GM18861 (cell line): ENCODE measurements at regions not wholly inside any gene's neighbourhood (a gene's known extent, or its start where the extent isn't known, plus 50 kb on each side); places are given as distances from the start of the nearest gene placed in this dataset.

Experiments
- ATAC-seq: cut with Tn5 transposase; IDR thresholded peaks from one replicate; pipeline ENCODE4 v1.9.1; 2021; ENCODE audit not compliant: unreplicated experiment

DNA sequence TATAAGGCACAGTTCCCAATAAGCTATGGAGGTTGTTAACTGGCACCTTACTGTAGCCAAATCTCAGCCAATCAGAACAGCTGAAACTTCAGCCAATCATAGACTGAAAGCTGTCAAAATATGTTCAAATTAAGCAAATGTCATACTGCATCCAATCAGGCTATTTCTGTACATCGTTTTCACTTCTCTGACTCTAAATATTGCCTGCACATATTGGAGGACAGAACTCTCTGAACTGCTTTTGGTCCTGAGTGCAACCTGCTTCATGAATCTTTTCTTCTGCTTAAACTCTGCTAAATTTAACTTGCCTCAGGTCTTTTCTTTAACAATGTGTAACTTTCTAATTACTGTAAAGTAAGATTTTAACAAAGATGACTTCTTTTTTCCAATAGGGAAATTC is 1198.9 kb upstream of the PCDH7 start:
- ATAC-seq: no peak

DNA sequence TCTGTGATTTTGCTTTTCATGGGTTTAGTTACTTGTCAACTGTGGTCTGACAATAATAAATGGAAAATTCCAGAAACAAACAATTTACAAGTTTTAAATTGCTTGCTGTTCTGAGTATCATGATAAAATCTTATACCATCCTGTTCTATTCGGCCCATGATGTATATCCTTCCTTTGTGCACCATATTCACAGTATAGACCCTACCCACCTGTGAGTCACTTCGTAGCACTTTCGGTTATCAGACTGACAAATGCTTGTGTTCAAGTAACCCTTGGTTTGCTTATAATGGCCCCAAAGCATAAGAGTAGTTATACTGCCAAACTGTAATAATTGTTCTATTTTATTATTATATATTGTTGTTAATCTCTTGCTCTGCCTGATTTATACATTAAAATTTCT is 1183.4 kb upstream of the PCDH7 start:
- ATAC-seq: no peak

GRCh38 chr4:29538889-29539646 is 1181.1 kb upstream of the PCDH7 start:
- no peak for ATAC-seq

DNA sequence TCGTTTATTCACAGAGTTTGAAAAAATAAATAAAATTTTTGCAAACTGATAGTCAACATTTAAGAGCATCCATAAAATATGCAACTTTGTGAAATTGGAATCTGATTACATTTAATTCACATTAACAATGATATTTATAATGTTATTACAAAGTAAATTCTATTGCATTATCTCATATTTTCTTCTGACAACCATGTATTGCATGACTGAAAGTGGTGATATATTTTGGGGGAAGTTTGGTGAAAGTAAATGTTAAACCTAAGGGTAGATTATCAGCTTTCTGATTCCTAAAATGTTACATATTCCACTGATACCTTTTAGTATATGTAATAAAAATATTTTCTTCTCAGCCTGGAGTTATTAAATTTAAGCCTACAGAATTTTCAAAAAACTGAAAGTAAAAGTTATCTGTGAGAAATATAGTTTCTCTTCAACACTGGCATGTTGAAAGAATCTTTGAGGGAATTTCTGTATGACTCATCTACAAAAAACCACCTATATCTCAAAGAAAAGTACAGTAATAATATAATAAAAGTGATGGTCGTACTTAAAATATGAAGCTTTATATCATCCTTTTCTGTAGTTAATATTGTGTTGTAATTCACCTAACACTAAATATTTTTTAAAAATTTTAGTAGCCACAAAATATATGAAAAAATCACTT is 1179.6 kb upstream of the PCDH7 start:
- ATAC-seq: peak; percentile 56

DNA sequence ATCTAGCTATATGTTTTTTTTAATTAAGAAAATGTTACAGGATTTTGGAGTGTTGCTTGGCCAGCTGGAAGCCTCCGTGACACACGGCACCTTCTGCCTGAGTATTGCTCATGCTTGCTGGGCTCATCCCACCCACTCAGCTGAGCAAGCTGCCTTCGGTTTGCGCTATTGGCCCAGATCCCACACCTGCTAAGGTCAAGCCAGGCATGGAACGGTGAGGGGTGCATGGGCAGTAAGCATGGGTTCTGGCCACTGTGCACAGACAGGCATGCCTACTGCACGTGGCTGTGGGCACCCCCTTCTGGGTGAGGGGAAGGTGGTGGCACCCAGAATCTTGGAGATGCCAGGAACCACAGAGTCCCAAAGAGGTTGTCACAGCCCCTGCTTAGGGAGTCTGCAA is 1178.4 kb upstream of the PCDH7 start:
- ATAC-seq: no peak

DNA sequence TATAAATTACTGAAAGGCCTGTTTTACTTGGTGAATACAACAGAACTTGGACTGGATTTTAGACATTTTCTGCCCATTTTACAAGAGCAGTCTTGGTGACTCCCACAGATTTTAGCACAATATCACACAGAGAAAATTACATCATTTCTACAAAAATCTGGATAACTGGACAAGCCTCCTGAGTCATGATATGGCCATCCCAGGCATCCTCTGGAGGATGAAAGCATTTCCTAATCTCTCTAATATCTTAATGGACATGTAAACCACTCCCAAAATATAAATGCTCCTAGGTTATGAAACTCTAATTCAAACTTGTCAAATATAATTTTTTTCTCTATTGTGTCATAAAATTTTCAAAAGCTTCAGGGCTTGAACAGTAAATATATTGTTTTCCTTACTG is 1170.8 kb upstream of the PCDH7 start:
- ATAC-seq: no peak

GRCh38 chr4:29551821-29552220 is 1168.3 kb upstream of the PCDH7 start:
- ATAC-seq: no peak

DNA sequence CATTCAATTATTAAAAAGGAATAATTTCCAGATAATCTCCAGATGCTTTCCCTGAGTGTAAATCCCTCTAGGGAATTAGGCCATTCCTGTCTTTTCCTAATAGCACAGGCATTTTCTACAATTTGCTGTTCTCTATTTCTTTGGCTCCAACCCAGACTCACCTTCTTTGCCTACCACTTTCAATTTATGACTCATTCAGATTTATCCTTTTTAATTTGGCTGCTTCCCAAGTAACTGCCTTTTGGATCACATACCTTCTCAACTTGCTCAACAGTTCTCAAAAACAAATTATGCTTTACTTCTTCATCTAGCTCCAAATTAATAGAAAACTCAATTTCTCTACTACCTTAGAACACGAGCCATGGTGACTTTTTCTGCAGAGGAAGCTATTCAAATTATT is 1166.3 kb upstream of the PCDH7 start:
- no peak for ATAC-seq

GRCh38 chr4:29558789-29559188 is 1161.4 kb upstream of the PCDH7 start:
- ATAC-seq: no peak

DNA sequence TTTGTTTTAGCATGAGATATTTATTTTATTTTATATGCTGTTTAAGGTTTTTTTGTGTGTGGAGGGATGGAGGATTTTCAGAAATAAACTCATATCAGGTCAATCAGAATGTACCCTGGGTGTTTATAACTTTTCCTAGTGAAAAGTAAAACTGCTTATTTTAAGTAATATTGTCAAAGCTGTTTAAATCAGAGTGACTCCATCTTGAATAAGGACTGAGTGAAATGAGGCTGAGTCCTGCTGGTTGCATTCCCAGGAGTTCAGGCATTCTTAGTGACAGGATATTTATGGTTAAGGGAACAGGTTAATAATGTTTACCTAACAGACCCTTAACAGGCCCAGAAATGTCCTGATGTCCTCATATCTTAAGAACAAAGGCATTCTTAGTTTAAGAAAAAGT is 1160.9 kb upstream of the PCDH7 start:
- no peak for ATAC-seq

DNA sequence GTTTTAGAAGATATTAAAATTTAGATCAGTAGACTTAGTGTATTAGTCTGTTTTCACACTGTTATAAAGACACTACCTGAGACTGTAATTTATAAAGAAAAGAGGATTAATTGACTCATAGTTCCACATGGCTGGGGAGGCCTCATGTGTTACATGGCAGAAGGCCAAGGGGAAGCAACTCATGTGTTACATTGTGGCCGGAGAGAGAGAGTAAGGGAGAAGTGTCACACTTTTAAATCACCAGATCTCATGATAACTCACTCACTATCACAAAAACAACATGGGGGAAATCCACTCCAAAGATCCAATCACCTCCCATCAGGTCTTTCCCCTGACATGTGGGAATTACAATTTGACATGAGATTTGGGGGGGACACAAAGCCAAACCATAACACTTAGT is 1159.7 kb upstream of the PCDH7 start:
- ATAC-seq: no peak

GRCh38 chr4:29565256-29565655 is 1154.9 kb upstream of the PCDH7 start:
- ATAC-seq: no peak

DNA sequence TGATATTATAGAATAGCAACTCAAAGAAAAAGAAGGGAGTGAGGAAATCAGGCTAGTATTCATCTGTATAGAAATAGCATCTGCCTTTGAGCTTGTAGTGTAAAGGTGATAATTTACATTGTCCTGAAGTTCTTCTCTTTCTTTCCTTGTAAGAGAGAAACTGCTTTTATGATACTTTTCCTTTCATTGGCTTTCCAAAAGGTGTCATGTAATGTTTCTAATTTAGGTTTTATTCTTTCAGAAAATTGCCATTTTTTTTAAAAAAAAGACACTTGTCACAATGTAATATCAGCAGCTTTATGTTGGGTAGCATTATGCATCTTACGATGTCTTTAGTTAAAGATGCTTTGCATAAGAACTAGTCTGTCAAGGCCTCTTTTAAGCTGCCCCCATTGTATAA is 1153.8 kb upstream of the PCDH7 start:
- ATAC-seq: no peak

DNA sequence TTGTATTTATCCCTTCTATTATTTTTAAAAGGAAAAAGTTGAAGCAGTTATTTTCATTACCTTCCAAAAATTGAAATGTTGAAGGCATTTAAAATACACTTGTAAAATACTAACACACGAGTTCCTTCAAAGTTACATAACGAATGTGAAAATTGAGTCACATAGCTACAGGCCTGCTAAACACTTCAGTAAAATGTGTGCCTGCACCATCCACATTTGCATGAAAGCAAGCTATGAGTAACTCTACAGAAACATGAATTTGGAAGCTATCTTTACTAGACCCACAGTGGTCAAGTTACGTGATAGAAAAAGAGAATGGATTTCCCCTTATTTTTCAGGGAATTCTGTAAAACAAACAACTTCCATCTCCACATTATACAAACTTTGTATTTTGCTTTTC is 1148.8 kb upstream of the PCDH7 start:
- ATAC-seq: no peak

- ATAC-seq: no peak
Observed at GRCh38 chr4:29578329-29578728, 1141.8 kb upstream of the PCDH7 start.

- ATAC-seq: no peak
Observed at GRCh38 chr4:29581457-29581856, 1138.7 kb upstream of the PCDH7 start.

DNA sequence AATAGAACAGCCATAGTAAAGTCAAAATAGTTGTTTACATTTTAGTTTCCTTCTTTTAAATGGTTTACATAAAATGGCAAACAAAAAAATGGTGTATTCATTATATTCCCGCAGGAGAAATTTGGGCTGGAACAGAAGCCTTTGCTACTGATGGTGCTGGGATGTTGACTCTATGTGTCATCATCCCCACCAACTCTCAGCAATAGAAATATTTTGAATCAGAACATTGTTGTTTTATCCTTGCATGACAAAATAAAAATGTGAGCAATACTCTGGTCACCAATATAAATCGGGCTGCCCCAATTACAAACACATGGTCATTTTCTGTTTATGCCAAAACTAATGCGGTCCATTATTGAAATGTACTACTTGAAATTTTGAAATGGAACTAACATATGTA is 1131.6 kb upstream of the PCDH7 start:
- ATAC-seq: no peak

- ATAC-seq: no peak
Observed at GRCh38 chr4:29596228-29596627, 1123.9 kb upstream of the PCDH7 start.

- ATAC-seq: no peak
Observed at GRCh38 chr4:29619168-29619567, 1101.0 kb upstream of the PCDH7 start.

DNA sequence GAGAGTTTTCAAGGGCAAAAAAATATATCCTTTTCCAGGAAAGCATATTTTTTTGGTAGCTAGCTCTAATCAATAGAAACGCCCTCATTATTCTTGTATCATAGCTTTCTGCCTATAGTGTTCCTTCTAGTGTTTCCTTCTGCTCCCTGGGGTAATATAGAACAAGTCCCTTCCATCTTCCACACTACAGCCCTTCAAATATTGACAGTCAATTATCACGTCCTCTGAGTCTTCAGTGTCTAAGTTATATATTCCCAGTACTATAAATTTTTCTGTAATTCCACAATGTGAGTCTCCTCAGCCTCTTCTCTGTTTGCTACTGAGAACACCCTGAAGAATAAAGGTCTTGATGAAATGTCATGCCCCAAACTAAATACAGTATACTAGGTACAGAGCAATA is 1088.0 kb upstream of the PCDH7 start:
- ATAC-seq: no peak

DNA sequence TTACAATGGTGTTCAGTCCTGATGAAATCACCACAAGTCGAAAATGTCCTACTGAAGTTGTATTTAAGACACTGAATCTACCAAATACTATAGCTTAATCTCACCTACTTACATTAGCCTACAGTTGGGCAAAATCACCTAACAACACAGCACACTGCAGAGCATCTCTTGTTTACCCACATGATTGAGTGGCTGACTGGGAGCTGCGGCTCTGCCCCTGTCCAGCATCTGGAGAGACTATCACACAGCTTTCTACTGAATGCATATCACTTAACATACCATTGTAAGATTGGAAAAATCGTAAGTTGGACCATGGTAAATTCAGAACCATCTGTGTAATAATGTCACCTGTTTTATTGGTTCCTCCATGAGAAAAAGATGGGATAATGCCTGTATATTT is 1083.2 kb upstream of the PCDH7 start:
- no peak for ATAC-seq

DNA sequence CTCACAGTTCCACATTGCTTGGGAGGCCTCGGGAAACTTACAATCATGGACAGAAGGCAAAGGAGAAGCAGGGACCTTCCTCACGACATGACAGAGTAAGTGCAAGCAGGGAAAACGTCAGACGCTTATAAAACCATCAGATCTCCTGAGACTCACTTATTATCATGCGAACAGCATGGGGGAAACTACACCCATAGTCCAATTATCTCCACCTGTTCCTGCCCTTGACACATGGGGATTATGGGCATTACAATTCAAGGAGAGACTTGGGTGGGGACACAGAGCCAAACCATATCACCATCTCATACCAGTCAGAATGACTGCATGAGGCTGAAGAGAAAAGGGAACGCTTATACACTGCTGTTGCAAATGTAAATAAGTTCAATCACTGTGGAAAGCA is 1066.9 kb upstream of the PCDH7 start:
- no peak for ATAC-seq

DNA sequence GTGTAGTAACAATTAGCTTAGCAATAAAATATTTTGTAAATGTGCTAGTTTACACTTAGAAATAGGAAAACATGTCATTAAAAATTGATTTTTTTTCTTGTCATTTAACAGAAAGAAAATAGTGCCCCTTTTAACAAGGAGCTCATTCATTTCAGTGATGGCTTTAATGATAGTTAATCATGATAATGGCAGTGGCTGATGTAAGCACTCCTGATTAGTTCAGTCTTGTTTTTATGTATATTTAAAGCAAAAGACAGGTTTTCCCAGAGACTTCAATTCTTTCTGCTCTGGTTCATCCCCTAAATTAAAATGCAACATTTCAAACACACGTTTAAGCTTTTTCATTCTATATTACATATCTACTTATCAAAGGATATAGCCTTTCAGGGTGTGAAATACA is 1039.5 kb upstream of the PCDH7 start:
- no peak for ATAC-seq
